ENCODE measurements at regions not wholly inside any gene's neighbourhood (a gene's known extent, or its start where the extent isn't known, plus 50 kb on each side); places are given as distances from the start of the nearest gene placed in this dataset.

DNA sequence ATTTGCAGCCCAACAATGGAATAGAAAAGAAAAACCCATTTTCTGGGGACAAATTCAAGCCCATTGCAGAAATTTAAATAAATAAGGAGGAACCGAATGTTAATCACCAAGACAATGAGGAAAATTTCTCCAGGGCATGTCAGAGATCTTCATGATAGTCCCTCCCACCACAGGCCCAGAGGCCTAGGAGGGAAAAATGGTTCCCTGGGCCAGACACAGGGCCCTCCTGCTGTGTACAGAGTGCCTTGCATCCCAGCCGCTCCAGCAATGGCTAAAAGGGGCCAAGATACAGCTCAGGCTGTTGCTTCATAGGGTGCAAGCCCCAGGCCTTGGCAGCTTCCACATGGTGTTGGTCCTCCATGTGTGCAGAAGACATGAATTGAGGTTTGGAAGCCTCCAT, 73.4 kb upstream of the FOXE1 start:
- TF ChIP-seq, protein P1, sequence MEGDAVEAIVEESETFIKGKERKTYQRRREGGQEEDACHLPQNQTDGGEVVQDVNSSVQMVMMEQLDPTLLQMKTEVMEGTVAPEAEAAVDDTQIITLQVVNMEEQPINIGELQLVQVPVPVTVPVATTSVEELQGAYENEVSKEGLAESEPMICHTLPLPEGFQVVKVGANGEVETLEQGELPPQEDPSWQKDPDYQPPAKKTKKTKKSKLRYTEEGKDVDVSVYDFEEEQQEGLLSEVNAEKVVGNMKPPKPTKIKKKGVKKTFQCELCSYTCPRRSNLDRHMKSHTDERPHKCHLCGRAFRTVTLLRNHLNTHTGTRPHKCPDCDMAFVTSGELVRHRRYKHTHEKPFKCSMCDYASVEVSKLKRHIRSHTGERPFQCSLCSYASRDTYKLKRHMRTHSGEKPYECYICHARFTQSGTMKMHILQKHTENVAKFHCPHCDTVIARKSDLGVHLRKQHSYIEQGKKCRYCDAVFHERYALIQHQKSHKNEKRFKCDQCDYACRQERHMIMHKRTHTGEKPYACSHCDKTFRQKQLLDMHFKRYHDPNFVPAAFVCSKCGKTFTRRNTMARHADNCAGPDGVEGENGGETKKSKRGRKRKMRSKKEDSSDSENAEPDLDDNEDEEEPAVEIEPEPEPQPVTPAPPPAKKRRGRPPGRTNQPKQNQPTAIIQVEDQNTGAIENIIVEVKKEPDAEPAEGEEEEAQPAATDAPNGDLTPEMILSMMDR (IDR thresholded peaks at IDR 0.05; ENCODE audit: low read depth, low read length, missing input control): no peak
- TF ChIP-seq YY1 (IDR thresholded peaks at IDR 0.05) (no peak), HNF4A (conservative IDR thresholded peaks at IDR 0.05) (no peak), RAD21 (IDR thresholded peaks at IDR 0.05) (no peak)
- TF ChIP-seq, protein P2, sequence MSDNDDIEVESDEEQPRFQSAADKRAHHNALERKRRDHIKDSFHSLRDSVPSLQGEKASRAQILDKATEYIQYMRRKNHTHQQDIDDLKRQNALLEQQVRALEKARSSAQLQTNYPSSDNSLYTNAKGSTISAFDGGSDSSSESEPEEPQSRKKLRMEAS (IDR thresholded peaks at IDR 0.05): no peak

Data from liver (tissue), 3 donors.